ENCODE measurements at regions not wholly inside any gene's neighbourhood (a gene's known extent, or its start where the extent isn't known, plus 50 kb on each side); places are given as distances from the start of the nearest gene placed in this dataset.

DNA sequence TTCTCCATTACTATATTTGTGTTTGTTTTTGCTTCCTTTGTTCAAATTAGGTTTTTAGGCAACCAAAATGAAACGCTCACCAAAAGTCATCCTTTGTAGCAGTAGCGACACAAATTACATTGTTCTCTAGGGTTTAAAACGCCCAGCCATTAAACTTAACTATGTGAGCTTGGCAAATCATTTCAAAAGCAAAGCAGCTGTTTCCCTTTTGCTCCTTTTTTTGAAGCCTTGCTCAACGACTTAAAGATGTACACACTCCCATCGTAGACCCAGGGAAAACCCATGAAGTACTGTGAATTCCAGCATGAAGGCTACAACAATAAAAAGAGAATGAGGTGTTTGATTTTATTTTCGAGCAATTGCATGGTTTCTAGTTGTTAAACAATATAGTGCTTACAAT, 106.7 kb downstream of the RAP2A start (continued):
- TF ChIP-seq ZNF830 (CRISPR knock-in tag; IDR thresholded peaks at IDR 0.05) (no peak), RBM25 (IDR thresholded peaks at IDR 0.05; ENCODE audit: low read depth, low read length, severe bottlenecking) (no peak), MTA2 (IDR thresholded peaks at IDR 0.05; ENCODE audit: low read depth) (no peak), NEUROD1 (IDR thresholded peaks at IDR 0.05; ENCODE audit: borderline replicate concordance, low read depth, low read length, partially characterized antibody) (no peak), RFX5 (IDR thresholded peaks at IDR 0.05; ENCODE audit: low read depth, low read length) (no peak), ZNF707 (CRISPR knock-in tag; conservative IDR thresholded peaks at IDR 0.05) (no peak), MCM7 (IDR thresholded peaks at IDR 0.05) (no peak)

DNA sequence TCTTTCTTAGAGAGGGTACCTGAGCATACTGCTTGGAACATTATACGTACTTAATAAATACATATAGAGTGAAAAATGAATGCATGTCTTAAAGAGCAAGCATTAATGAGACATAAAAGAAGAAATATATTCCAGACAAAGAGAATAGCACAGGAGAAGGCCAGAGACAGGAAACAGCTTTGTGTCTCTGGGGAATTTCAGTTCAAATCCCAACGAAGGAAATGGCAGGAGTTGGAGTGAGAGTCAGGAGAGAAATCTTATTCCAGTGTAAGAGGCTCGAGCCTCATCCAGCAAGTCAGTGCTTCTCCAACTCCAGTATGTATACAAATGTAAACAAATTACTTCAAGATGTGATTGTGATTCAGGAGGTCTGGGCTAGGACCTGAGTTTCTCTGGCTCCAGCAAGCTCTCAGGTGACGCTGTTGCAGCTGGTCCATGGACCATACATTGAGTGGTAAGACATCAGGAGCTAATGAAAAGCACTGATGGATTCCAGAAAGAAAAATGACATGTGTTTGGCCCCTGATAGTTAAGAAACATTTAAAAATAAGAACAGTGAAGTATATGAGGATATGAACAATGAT, 108.2 kb downstream of the RAP2A start:
- Histone ChIP-seq H3K9me3 (replicated peaks; ENCODE audit: control insufficient read depth, insufficient read depth, low read depth, low read length) (no peaks in the 10 kb centered on the region), H3K27ac (ENCODE audit: extremely low read depth, low read depth, low read length) (no peak overlapping the region), H2AFZ (ENCODE audit: low read depth, low read length) (no peak overlapping the region), H3K4me2 (ENCODE audit: insufficient read depth, low read length) (no peak overlapping the region), H3K9ac (ENCODE audit: insufficient read depth in 1 of 2, low read depth in 2 of 2, low read length in 2 of 2) (no peak overlapping the region), H4K20me1 (replicated peaks; ENCODE audit: control insufficient read depth, insufficient read depth, low read length) (no peaks in the 10 kb centered on the region), H3K27me3 (ENCODE audit: control insufficient read depth in 2 of 2, insufficient read depth in 2 of 2, low read length in 2 of 2) (no peaks in the 10 kb centered on the region), H3K79me2 (ENCODE audit: control insufficient read depth, insufficient read depth, low read length) (no peaks in the 10 kb centered on the region), H3K4me1 (replicated peaks in 1 of 2; ENCODE audit: control insufficient read depth in 2 of 2, insufficient read depth in 2 of 2, low read length in 2 of 2) (no peaks in the 10 kb centered on the region), H3K36me3 (ENCODE audit: control insufficient read depth, insufficient read depth, low read length) (no peaks in the 10 kb centered on the region), H3K4me3 (no peak overlapping the region), H3K9me1 (ENCODE audit: control insufficient read depth, insufficient read depth, low read length) (no peaks in the 10 kb centered on the region)
- in situ Hi-C loops (cut with MboI) = no loop called here
- CTCF ChIA-PET (ENCODE audit: low intra/inter-chr PET ratio) = no interaction called here
- BruUV-seq (replicated peaks) = no TSS peak
- POLR2A ChIA-PET = no interaction called here
- ATAC-seq (no peak), FAIRE-seq (no peak), DNase-seq (ENCODE audit: extremely low read depth in 1 of 4, low spot score in 3 of 4) (no peak)
- TF ChIP-seq MXI1 (IDR thresholded peaks at IDR 0.05; ENCODE audit: low read depth, low read length) = no peak
- no peak for TF ChIP-seq CBX2 (IDR thresholded peaks at IDR 0.05; ENCODE audit: insufficient read depth, low read length, poor library complexity, severe bottlenecking)
- TF ChIP-seq TCF3 (CRISPR knock-in tag; IDR thresholded peaks at IDR 0.05) = no peak
- TF ChIP-seq PTBP1 (IDR thresholded peaks at IDR 0.05; ENCODE audit: low read depth, low read length) = no peak
- TF ChIP-seq GATAD2A (IDR thresholded peaks at IDR 0.05) = no peak
- TF ChIP-seq IFI16 (CRISPR knock-in tag; IDR thresholded peaks at IDR 0.05) = no peak
- TF ChIP-seq SUPT5H (IDR thresholded peaks at IDR 0.05) = no peak
- TF ChIP-seq ZBTB1 (CRISPR knock-in tag; IDR thresholded peaks at IDR 0.05; ENCODE audit: borderline replicate concordance, low read depth) = no peak
- TF ChIP-seq TSC22D4 (tag; IDR thresholded peaks at IDR 0.05) = no peak
- WGBS (ENCODE audit: insufficient coverage, low coverage, missing lambda C conversion rate) = 4% methylated on average over 3 of the region's 4 CpGs
- intact Hi-C loops (cut with micrococcal nuclease) = no loop called here

All from K562 (cell line).